IPS-11a (cell line): ENCODE measurements at regions not wholly inside any gene's neighbourhood (a gene's known extent, or its start where the extent isn't known, plus 50 kb on each side); places are given as distances from the start of the nearest gene placed in this dataset.

Experiments used
- H3K4me3 ChIP-seq: one replicate; pipeline ENCODE4 v1.5.1; 2013; ENCODE audit warnings: low read depth, low read length, control low read depth

DNA sequence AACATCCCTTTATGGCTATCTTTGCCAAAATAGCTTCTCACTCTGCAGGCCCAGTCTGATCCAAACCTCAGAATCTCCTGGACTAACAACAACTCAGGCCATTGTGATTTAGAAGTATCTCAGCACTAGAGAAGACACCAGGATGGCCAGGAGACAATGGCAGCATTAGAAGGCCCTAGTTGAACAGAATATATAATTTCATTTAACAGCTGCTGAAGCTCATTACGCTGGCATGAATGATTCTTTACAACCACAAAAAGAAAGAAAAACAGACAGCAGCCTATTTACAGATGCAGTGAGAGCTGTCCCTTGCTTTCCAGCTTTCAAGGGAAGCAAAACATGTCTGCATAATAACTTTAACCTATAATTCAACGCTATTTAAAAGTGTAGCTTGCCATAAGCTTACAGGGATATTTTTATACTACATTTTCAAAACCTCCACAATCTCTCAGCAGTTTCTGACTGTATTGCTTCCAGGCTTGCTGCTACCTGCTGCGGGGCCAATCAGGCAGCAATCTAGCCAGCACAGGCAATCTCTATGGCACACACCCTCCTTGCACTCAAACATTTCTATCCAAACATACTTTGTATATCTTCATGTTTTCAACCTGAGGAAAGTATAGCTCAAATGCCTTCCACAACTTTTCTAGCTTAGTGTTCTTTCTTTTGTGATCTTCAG lies 107.3 kb downstream of the OGFRL1 start:
- H3K4me3 ChIP-seq, result no peak overlapping the region

DNA sequence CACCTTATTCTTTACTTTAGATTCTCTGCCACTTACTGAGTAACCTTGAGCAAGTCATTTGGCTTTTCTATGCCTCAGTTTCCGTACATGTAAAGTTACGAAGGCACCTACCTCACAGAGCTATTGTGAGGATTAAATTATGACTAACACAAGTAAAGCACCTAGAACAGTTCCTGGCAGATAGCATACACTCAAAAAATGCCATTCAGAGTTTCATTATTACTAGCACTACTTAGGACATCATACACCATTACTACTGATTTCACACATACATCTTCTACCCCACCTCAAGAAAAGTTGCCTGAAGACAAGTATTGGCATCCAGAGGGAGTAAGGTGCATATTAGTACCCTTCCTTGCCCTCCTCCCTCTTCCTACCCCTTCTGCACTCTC lies 107.8 kb downstream of the OGFRL1 start:
- H3K4me3 ChIP-seq, result no peak overlapping the region

DNA sequence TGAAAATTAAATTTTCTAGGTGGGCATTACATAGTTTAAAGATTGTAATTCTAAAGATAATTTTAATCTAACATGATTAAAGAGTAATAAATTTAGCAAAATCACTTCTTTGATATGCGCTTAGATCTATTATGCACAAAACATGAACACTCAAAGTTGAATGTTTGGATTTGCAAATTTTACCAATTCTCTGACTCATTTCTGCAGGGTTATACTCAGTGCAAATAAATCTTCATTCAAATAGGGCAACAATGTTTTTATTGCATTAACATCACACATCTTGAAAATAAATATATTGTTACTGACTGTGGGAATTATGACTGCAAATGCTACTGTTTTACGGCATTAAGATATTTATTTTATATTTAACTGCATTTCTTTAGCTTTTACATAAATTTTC lies 110.7 kb downstream of the OGFRL1 start:
- H3K4me3 ChIP-seq, result no peak overlapping the region

DNA sequence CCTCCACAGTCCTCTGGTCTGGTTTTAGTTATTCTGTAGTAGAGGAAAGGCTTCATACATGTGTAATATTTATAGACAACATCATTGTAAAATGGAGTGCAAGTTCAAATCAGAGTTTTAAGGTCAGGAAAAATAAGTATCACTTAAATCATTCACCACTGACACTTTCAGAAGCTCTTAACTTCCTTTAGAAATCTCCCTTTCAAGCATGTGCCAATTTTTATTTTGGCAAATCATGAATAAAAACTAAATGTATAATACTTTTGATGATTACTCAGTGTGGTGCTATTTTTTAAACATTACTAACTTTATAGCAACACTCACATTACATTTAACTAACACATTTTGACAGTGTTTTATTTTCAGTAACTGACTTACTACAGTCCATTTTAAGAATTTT lies 112.2 kb downstream of the OGFRL1 start:
- no peak overlapping the region for H3K4me3 ChIP-seq

DNA sequence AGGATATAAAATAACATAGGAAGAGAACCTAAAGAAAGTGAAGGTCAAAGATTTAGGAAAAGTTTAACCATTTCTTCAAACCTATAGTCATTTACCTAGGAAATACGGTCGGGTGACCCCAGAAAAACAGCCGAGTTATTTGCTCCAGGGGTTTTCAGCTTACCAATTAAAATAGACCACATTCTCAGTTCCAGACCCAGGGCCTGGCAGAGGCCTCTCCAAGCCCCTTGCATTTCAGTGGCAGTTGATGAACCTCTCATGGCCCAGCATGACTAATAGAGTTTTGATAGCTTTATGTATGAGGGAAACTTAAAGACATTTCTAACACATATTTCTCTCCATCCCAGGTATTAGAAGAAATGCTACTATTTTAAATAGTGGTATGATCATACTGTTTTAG lies 113.5 kb downstream of the OGFRL1 start:
- no peak overlapping the region for H3K4me3 ChIP-seq

DNA sequence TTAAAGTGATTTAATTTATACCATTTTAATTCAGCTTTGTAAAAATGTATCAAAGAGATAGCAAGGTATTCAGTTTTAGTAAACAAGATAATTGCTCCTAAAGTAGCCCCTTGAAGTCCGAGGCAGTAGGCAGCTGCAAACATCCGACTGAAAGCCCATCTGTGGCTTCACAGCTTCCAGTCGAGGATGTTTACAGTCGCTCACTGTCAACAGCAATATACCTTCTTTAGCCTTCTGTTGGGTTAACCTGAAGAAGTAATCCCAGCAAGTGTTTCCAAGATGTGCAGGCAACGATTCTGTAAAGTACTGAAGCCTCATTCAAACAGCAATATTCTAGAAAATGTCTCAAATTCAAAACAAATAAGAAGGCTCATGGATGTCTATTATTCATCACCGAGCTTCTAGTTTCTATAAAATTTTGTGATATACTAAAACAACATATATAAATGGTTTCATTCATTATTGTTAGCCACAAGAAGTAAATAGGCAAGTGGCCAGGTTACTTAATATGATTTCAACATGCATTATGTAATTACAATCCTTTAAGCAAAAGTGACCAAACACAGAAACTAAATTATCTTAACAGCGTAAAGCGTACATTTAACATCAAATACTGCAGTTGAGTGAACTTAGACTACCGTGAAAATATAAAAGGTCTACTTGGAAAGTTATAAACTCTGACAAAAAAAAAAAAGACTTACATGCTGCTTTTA lies 115.0 kb downstream of the OGFRL1 start:
- H3K4me3 ChIP-seq, result no peak overlapping the region

DNA sequence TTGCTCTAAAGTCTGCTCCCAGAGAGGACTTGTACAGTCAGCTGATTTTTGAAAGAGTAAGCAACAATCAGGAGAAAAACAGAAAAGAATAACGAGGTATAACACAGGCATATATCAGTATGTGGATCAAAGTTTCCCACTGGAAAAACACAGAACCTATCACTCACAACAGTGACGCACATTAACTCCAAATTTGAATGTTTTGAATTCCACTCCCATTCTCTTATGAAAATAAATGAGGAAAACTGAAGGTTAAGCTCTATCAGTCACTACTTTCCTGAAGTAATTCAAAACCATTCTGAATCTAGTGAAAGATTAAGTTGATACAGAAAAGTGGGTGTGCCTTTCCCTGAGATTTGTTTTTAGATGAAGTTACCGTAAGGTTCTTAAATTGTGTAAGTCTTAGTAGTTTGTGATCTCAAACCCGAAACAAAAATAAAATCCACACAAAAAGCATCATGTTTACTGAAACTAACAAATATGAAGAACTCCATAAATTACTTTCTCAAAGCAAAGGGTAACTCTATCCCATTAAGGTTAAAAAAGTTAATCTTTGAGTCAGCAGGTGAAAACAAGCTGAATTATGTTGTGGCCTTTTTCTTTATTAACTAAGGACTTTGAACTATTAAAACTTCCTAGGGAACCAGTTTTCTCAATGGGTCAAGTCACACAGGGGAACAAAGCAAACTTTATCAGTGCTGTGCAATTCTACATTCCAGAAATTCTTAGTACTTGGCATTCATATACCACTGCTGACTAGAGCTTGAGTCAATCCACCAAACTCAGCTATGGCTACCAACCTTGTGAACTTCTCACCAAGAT lies 115.7 kb downstream of the OGFRL1 start:
- no peak overlapping the region for H3K4me3 ChIP-seq

DNA sequence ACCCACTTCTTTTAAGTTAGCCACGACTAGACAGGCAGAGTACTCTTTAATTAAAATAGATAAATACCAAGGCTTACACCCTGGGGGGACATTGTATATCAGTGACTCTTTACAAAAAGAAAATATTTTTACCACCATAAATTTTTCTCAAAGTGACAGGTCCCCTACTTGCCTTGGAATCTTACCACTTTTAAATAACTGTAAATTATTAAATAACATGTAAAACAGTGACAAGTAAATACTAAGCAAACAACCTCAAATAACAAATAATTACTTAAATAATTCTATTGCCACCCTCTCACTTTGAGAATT lies 116.3 kb downstream of the OGFRL1 start:
- no peak overlapping the region for H3K4me3 ChIP-seq

DNA sequence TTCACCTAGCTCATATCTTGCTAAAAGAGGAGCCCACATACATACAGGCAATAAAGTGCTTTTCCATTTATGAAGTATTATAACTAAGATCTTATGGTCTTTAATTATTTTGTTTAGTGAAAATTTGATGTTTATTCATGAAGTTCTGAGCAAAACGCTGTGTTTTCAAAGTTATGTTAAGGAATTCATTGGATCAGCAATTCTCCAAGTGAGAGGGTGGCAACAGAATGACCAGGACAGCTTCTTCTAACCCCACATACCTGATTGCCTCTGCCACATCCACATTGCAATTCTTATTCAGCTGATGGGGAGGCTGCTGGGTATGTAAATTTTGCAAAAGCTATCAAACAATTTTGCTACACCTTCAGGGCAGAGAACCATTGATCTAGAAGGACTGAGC lies 116.8 kb downstream of the OGFRL1 start:
- H3K4me3 ChIP-seq, result no peak overlapping the region

DNA sequence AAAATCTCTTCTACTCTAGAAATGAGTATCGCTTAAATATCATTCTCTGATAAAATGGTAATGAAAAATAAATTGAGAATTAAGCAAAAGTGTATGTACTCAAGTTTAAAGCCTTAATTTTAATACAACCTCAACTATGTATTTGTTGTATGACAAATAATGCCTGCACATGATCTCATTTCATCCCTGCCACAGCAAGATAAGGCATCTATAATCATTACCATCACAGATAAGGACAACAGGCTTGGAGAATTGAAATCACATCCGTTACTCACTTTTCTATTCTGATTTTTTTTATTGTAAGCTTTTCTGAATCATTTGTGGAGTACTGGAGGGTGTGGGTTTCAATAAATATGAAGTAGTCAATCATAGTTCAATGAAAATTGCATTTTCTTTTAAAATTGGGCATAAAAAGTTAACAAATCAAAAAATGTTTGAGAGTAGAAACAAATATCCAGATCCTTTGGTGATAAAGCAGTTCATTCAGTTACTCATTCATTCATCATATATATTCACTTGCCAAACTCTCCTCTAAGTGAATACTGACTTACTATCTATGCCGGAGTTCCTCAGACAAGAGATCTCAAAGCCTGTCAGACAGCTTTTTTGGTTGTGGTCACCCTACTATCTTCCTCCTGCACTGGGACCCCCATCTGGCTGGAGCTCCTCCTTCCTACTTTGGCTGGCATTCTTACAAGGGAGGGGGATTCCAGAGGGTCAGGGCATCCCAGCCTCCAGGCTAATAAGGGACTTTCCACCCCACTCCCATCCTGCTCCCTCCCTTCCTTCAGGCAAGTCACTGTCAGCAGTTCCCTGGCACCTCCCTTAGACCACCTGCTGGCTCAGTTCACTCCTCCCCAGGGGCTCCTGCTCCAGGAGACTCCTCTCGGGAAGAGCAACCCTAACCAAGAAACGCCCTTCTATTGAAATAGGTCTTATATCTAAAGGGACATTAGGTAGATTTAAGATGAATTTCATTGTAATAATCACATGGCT lies 118.6 kb downstream of the OGFRL1 start:
- no peak overlapping the region for H3K4me3 ChIP-seq

DNA sequence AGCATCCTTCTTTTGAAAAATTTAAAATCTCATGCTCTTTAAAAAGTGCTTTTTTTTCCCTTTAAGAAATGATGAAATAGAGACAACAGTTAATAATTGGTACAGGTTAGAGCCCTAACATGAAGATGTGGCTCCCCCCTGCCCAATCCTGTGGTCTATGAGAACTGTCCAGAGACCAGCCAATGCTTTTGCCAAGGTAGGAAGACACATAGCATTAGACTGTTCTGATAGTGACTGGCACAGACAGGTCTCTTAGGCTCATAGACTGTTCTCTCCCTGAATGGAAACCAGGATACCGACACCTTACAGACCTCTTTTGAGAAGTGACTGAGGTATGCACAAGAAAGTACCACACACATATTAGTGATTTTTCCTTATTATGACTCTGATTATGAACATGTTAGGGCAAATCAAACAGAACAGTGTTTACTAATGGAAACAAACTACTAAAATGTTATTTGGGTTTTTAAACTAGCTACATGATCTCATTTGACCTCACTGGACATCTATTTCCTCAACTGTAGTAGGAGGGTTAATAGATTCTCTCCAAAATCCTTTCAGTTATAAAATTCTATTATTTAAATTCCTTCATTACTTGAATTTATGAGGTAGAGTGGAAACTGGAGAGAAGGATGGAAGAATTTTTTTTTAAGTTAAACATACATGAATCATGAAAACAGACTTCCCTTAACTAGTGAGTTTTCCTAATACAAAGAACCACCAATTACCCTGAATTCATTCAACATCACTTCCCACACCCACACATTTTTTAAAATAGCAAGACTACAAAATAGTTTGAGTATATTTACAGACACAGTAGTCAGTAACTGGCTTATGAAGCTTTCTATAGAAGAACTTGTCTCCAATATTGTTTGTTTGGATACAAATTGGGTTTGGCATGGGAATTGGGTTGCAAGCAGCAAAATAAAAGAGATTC lies 120.4 kb downstream of the OGFRL1 start:
- no peak overlapping the region for H3K4me3 ChIP-seq

DNA sequence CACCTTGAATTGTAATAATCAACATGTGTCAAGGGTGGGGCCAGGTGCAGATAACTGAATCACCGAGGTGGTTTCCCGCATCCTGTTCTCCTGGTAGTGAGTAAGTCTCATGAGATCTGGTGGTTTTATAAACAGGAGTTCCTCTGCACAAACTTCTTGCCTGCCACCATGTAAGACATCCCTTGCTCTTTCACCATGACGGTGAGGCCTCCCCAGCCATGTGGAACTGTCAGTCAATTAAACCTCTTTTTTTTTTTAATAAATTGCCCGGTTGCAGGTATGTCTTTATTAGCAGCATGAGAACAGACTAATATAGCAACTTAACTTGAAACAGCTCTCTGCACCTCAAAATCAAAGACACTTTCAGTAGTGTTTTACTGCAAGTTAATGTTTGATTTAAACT lies 121.6 kb downstream of the OGFRL1 start:
- H3K4me3 ChIP-seq, result no peak overlapping the region

DNA sequence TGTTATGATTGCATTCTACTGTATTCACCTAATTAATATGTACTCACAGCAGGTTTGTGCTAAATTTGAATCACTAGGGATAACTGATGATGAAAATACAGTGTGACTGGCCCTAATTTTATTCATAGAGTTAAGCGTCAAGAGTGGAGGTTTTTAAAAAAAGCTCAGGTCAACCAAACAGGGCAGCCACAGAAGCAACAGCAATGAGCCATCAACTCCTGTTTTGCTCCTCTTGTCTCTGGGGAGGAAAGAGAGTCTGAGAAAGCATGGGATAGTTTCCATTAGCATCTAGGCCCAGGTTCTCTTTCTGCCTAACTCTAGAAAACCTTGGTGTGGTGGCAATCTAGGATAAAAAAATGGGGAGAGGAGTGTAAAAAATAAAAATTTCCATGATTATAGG lies 122.1 kb downstream of the OGFRL1 start:
- no peak overlapping the region for H3K4me3 ChIP-seq

DNA sequence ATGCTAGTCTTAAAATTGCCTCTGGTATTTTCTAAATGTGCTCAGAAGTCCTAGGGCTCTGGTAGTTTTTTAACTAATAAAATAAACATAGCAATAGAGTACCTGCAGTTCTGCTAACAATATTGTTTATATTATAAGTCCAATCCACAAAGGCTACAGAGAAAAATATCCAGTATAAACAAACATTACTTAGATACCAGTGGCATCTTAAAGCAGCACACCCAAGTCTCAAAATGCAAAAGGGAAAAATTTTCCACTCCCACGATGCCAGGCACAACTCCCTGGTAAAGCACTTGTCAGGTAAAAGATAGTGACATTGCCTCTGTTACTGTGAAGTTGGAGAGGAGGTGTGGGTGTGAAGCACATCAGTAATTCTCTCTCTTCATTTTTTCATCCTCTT lies 123.3 kb downstream of the OGFRL1 start:
- no peak overlapping the region for H3K4me3 ChIP-seq

DNA sequence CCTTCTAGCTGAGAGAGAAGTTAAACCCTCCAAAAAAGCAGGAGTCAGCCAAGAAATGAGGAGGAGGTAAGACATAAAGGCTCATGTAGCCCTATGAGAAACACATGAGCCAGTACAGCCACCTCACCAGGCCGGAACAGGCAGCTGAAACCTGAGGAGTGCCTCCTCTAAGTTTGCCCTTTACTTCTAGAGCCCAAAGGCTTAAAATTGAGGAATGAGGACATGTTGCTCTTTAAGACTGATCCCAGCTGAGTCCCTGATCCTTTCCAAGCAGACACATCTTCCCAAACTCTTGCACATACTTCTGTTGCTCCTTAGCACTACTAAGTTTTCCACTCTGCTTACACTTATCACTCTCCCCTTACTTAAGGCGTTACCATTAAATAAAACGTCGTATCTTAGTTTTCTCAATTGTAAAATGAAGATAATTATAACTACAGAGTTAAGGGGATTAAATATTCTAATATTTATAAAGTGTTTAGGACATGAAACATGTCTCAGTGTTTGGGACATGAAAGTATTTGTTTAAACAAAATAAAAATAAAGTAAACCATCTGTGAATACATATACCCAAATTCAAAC lies 124.0 kb downstream of the OGFRL1 start:
- no peak overlapping the region for H3K4me3 ChIP-seq

DNA sequence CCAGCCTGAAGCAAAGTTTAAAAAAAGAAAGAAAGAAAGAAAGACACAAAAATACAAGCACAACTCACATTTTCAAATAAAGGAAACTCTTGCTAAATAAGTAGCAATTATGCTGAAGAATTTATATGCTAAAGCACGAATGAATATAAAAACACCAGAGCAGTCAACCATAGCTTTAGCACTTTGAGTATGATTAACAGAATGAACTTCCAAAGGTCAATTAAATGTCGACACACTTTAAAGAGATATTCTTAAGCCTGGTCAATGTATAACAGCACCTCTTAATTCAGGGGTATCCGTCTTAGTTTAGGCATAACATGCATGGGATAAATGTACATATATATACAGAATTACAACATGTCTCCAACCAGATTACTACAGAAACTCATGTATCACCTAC lies 125.9 kb downstream of the OGFRL1 start:
- H3K4me3 ChIP-seq, result no peak overlapping the region

DNA sequence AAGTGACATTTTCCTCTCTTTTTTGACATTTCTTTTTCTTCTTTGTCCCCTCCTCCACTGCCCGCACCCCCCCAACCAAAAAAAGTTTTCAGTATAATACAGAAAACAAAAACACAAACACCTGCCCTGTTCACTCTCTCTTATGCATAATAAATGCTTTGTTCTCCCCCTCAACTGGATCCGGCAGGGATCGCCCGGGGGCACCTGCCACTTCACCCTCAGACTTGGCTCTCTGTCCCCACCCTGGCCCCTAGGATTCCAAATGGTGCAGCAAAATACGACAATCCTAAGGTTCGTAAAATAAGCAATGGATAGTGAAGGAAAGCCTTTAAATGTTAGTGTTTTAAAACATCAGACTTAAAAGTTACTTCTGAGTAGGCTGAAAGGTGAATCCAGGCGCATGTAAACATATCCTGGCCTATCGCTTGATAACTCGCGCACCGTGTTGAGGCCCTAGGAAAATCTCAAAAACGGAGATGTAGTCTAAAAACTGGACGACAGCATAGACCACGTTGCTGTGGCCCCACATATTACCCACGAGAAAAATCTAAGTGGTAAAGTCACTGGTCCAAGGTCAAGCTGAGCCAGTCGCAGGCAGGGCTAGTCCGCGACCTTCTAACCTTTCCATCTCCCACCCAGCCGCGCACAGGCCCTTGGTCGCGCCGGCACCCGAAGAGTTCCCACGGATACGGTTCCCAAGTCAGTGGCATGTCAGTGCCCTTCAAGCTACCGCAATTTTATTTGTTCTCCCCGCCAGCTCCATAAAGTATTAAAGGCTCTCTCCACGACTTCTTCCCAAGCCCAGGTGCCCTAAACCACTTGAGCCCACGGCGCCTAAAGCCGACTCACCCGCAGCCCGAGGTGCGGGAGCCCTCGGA lies 130.8 kb downstream of the OGFRL1 start:
- H3K4me3 ChIP-seq, result peak overlapping the region; percentile 35

DNA sequence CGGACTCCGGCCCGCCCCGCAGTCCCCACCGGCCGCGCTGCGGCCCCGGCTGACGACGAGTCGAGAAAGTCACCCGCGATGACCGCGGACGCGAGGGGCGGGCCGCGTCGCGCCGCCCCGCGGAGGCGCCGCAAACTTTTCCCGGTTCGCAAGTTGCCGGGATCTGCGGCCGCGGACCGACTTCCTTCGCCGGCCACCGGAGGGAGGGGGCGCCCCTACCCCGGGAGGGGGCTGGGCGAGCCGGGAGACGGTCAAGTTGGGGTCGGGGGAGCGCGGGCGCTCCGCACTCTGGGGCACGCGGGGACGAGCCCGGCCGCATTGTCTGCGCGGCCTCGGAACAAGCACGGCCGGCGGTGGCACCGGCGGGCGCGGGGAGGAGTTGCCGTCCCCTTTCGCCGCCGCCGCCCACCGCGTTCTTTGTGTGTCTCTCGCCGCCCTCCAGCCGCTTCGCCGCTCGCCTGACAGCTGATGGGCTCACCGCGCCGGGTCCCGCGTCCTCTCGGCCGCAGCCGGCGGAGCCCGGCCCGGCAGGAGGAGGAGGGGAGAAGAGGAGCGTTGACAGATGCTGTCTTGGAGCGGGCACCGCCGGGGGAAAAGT lies 131.6 kb downstream of the OGFRL1 start:
- peak overlapping the region; percentile 35 for H3K4me3 ChIP-seq
